ENCODE measurements at regions not wholly inside any gene's neighbourhood (a gene's known extent, or its start where the extent isn't known, plus 50 kb on each side); places are given as distances from the start of the nearest gene placed in this dataset.

DNA sequence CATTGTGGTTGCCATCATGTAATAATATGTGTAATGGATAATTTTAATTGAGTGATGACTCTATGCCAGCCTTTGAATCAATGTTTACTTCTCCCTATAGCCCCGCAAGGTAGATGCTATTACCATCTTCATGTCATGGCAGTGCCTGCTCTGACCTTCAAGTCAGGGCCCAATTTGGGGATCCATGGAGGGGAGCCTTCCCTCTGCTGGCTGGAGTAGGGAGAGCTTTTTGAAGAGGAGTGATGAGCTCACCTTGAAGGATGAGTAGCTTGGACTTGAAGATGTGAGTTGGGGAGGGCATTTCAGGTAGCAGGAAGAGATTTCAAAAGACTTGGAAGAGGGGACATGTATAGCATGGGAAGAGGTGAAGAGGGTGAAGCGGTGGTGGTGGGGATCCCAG lies 189.2 kb downstream of the FOXD2 start:
- no peak for DNase-seq (ENCODE audit: low read depth in 2 of 3, low spot score in 1 of 3)

DNA sequence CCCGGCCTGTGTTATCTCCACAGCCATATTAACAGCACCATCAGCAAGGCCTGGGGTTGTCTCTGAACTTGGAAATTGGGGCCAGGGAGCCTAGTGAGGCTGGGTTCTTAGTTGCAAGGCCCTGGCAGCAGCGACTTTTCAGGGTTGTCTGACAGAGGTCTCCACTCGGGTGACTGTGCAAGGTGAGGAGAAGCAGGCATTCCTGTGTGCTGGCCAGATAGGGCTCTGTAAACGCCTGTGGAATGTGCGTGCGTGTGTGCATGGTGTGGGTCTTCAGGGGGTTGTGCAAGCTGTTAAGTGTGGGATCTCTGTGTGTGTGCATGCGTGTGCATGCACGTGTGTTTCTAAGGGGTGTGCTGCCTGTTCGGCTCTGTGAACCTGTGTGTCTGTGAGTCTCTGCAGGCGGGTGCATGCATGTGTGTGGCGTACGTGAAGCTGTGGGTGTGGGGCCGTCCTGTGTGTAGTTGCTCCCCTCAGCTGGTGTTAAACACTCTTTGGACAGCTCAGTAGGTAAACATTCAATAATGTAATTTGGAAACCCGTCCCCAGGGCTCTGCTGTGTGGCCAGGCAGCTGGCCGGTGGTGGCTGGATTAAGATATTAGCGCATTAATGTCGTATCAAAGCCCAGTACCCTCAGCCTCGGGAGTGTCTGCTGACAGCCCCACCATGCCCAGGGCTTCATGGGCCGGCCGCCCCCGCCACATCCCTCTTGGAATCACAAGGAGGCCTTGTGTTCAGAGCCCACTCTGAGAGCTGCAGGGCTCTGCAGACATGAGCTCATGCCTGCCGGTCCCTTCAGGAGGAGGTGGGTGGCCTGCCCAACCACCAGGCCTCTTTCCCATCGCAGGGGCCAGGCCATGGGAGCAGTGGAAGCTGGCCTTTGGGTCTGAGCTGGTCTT lies 189.9 kb downstream of the FOXD2 start:
- DNase-seq (ENCODE audit: low read depth in 2 of 3, low spot score in 1 of 3): no peak

DNA sequence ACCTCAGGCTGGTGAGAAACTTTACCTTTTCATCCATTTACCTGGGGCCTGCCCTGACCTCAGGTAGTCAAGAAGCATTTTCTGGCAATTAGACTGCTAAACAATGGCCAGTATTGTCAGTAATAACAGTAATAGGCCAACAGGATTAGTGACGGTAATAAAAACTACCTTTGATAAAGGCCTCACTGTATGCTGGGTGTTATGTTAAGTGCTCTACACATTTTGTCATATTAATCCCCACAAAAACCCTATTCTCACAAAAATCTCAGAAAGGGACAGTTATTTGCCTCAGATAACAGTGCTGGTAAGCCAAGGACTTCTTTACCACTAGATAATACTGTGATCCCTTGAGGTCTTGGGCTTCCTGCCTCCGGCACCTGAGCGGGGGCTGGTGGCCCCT lies 191.4 kb downstream of the FOXD2 start:
- no peak for DNase-seq (ENCODE audit: low read depth in 2 of 3, low spot score in 1 of 3)

DNA sequence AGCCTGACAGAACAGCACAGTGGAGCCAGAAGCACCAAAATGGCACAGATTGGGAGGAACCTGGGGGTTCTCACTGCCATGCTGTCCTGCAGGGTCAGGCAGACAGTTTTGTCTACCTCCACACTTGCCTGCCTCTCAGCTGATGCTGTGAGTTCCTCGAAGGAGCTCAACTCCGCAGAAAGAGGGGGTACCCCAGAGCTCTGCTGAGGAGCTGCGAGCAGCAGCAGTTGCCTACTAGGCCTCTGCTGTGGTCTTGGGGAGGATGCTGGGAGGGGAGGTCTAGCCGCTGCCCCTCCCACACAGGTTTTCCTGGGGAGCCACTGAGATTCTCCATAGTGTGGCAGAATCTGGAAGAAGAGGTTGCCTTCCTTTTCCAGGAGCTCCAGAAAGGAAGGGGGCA lies 192.5 kb downstream of the FOXD2 start:
- no peak for DNase-seq (ENCODE audit: low read depth in 2 of 3, low spot score in 1 of 3)

DNA sequence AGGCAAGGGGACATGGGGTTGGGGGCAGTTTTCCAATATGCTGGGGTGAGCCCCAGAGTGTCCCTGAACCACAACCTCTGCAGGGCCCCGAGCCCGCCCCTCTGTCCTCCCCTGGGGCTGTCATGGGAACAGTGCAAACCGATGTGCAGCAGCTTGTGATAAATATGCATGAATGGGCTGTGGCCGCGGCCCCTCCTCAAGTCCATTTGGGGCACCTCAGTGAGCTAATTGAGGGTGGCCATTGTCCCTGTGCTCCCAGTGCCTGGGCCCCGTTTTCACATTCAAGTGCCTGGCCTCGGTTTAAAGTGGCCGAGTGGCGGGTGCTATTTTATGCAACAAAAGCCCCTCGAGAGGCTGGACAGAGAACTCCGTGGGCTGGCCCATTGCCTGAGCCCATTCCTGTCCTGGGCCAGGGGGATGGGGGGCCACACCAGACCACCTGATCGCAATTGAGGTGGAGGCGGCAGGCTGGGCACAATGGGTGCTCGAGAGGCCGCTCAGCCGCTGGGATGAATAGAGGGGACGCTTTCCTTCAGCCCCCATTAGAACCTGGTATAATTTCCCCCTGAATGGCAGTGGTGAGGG lies 193.7 kb downstream of the FOXD2 start:
- no peak for DNase-seq (ENCODE audit: low read depth in 2 of 3, low spot score in 1 of 3)

DNA sequence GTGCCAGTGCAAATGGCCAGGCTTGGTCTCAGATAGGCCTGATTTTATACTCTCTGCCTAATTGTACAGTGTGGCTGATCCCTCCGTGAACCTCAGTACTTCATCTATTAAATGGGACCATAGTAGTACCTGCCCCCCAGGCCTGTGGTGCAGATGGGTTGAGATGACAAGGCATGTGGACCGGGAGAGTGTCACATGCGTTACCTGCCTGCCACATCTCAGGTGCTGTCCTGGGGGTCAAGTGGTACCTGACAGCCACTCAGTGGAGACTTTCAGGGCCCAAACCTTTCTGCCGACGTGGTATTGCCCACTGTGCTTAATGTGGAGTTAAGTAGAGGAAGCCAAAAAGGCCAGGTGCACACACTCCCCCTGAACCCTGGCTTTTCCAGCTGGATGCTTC lies 197.3 kb downstream of the FOXD2 start:
- DNase-seq (ENCODE audit: low read depth in 2 of 3, low spot score in 1 of 3): no peak

DNA sequence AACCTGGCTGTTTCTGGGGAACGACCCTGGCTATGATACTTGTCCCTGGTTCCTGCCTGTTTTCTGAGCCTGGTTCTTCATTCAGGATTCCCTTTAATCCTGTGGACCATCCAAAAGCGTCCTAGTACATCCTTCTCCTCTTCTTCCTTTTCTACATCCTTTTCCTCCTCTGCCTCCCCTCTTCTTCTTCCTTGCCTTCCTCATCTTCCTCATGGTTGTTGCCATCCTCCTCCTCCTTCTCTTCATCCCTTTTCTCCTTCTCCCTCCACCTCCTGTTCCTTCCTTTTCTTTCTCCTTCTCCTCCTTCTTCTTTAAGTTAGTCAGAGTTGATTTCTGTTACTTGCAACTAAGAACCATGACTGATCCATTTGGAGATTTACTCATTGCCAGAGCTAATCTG lies 197.8 kb downstream of the FOXD2 start:
- DNase-seq (ENCODE audit: low read depth in 2 of 3, low spot score in 1 of 3): no peak

DNA sequence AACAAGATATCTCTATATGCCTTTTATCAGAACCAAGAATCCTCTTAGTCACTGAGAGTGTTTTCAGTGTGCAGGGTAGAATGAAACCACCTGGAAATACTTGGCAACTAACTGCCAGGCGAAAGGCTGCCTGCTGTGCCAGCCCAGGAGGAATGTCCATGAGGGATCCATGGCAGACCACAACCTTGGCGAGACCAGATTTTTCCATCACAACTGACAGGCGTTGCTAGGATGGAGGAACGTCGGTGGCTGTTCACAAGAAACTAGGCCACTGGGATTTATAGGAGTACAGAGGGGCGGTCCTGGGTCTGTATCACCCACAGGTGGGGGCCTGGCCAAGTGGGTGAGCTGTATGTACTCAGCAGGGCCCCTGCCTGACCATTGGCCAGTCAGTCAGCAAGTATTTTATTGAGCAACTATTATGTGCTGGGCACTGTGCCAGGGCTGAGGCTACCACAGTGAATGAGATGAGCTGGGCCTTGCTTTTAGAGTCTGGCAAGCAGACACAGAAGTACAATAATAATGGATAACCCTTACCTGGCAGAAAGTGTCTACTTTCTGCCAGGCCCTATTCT lies 199.4 kb downstream of the FOXD2 start:
- DNase-seq (ENCODE audit: low read depth in 2 of 3, low spot score in 1 of 3): no peak

DNA sequence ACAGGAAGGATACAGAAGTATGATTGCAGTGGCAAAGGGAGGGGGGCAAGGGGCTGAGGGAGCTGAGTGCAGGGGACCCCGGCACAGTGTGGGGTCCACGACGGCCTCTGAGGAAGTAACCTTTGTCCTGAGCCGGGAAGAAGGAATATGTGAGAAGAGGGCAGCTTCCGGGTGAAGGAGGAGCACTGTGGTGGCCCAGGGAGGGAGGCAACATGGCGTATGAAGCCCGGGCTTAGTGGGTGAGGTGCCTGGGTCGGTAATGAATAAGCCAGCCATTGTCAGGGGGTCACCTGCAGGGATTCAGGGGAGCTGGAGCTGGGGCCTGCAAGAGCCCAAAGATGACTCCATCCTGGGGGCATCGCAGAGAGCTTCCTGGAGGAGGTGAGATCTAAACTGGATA lies 200.4 kb downstream of the FOXD2 start:
- DNase-seq (ENCODE audit: low read depth in 2 of 3, low spot score in 1 of 3): no peak

DNA sequence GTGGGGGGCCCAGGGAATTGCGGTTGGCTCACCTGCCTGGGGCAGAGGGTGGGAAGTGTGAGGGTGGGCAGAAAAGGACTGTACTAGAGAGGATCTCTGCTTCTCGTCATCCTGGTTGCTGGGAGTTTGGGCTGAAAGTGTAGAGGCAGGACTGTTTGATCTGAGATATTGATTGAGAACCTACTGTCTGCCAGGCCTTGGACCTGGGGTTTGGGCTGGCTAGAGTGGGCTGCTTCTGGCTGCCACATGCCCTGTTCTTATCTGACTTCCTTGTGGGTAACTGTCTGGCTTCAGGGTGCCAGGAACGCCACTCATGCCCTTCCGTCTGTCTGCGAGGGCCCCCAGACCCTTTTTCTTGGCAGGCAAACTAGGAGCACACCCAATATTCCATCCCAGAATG lies 200.9 kb downstream of the FOXD2 start:
- DNase-seq (ENCODE audit: low read depth in 2 of 3, low spot score in 1 of 3): no peak

DNA sequence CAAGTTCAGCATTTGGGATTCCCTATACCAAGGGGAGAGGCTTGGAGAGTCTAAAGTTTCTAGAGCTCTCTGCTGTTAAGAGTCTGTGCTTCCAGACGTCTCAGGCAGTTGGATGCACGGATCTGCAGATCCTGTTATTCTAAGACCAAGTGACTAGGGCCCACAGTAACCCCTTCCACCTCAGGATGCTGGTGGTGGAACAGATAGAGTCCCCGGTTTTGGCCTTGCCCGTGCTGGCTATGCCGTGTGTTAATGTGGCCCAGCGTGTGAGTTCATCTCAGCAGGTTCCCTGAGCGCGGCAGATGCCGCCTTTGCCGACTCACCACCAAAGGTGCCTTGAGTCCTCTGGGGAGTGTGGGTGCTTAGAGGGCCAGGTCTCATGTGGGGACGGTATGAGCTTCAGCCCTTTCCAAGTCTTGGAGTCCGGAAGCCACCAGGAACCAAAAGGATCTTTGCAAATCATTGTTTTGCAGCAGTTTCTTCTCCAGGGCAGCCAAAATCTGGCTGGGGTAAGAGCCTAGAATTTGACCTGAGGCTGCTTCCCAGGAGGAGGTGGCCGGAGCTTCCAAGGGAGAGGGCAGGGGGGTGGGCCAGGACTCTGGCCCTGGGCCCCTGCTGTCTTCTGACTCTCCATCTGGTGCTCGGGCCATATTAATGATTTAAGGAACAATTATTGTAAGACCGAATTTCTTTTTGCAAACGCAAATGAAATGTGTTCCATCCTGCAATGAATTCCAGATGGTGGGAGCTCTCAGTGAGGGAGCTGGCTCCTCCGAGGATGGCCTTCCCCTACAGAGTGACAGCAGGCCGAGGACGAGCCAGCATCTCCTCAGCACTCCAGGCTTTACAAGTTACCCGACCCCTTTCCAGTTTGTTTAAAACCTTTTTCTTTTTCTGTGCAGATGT lies 205.7 kb downstream of the FOXD2 start:
- no peak for DNase-seq (ENCODE audit: low read depth in 2 of 3, low spot score in 1 of 3)

DNA sequence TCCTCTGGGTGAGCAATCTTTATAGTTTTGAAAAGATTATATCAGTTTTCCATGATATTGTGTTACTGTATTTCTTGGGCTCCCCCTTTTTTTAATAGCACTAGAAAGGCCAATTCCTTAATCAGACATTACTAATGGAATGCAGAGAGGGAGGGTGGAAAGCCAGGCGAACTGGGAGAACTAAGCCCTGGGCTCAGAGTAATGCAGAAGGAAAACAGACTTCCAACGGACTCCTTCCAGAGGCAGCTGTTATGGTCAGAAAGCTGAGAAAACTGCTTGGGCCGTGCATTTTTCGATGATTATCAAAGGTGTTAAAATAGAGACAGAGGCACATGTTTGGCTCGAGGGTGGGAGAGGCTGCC lies 206.3 kb downstream of the FOXD2 start:
- no peak for DNase-seq (ENCODE audit: low read depth in 2 of 3, low spot score in 1 of 3)

DNA sequence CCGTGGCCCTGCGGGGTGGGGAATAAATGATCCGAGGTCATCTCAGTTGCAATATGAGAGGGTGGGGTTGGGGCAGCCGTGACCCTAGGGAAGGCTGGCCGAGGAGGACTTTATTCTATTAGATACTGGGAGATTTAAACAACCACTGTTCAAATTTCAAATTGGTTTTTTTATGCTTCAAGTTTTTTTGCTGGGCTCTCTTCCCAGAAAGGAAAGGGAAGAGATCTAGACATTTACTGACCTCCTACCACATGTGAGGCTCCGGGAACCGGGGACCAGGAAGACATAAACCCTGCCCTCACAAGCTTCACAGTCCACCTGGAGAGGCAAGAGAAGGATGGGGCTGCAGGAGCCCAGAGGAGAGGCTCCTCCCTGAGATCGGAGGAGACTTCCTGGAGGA lies 207.3 kb downstream of the FOXD2 start:
- no peak for DNase-seq (ENCODE audit: low read depth in 2 of 3, low spot score in 1 of 3)

DNA sequence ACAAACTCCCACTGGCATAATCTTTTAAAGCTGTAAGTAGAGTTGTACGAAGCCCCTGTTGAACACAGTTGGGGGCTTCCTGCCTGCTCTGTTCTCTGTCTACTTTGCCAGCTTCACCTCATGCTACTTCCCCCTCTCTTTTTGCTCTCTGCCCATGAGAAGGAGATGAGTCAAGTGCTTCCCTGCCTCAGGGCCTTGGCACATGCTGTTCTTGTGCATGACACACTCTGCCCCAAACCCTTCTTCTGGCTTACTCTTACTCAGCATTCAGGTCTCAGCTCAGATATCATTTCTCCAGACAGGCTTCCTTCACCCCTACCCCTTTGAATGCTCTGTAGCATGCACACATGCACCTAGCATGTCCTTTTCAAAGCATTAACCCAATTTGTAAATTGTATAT lies 208.8 kb downstream of the FOXD2 start:
- no peak for DNase-seq (ENCODE audit: low read depth in 2 of 3, low spot score in 1 of 3)

DNA sequence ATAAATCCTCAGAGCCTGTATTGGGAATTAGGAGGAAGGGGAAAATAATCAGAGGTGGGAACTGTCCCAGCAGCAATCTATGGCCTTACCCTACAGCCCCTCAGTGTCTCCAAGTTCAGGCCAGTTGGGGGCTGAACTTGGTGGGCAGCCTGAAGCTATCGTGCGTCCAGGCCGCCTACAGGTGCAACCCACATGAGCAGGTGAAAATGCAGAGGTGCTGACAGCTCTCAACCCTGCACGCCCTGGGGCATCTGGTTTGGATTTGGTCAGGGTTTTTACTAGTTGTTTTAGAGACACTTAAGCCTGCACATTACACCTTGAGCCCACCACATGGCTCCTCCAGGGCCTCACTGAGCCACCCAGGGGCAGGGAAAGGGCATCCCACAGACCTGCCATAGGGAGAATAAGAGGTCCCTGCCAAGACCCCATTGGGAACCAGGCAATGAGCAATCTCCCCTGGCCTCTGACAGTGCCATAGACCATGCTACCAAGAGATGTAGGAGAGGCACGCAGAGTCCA lies 209.5 kb downstream of the FOXD2 start:
- DNase-seq (ENCODE audit: low read depth in 2 of 3, low spot score in 1 of 3): no peak

DNA sequence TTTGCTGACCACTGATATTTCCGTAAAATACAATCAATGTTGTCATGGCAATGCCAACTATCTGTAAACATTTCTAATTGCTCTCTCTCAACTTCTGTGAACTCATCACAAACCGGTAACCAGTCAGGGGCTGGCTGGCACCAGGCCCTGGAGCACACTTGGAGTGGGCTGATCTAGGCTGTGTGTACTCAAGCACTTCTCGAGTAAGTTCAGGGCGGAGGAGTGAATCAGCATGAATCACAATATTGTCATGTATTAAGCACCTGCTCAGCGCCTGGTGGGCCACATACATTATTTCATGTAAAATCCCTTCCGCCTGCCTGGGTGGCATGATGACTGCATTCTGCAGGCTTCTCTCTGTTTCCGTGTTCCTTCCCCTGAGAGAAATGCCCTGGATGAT lies 212.4 kb downstream of the FOXD2 start:
- no peak for DNase-seq (ENCODE audit: low read depth in 2 of 3, low spot score in 1 of 3)

DNA sequence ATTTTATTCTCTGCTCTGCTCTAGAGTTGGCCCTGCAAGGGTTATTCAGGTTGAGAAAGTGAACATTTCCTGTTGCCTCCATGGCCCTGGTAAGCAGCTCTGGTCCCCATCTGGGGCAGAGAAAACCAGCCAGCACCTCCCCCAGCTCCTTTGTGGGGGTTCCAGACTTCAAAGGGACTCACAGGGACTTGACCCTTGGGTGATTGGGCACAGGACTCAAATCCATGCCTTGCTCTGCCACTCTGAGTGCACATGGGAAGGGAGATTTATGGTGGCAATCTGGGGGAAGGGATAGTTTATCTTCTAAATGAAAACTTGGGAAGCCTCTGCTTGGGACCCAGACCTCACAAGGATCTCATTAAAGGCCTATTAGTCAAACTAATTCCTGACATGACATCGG lies 212.8 kb downstream of the FOXD2 start:
- no peak for DNase-seq (ENCODE audit: low read depth in 2 of 3, low spot score in 1 of 3)

DNA sequence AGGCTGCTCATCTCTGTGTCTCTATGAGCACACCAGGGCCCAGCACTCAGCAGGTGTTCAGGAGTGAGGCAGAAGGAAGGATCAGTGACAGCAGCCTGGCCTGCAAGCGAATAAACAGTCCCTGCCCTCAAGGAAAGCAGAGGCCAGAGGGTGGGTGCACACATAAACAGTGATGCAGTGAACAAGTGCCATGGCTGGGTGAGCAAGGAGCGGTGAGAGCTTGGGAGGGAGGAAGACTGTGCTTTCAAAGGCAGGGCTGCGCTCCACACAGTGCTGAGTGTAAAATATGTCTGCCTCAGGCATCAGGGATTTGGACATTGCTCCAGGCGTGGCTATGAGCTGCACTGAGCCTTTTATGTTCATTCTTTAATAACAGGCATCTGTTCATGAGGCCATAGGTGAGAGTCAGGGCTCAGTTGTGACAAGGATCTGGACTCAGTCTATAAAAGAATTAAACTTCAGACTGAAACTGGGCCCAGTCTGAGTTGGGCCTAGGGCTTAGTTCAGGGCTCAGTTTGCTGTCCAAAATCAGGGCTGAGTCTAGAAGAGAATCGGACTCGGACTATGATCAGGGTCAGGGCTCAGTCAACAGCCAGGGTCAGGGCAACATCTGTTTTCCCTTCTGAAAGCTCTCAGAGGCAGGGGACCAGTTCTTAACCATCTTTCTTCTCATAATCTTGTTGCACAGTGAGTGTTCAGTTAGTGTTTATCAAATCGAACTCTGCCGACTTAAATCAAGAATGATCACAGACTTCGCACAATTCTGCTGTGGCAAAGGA lies 213.7 kb downstream of the FOXD2 start:
- DNase-seq (ENCODE audit: low read depth in 2 of 3, low spot score in 1 of 3): no peak

DNA sequence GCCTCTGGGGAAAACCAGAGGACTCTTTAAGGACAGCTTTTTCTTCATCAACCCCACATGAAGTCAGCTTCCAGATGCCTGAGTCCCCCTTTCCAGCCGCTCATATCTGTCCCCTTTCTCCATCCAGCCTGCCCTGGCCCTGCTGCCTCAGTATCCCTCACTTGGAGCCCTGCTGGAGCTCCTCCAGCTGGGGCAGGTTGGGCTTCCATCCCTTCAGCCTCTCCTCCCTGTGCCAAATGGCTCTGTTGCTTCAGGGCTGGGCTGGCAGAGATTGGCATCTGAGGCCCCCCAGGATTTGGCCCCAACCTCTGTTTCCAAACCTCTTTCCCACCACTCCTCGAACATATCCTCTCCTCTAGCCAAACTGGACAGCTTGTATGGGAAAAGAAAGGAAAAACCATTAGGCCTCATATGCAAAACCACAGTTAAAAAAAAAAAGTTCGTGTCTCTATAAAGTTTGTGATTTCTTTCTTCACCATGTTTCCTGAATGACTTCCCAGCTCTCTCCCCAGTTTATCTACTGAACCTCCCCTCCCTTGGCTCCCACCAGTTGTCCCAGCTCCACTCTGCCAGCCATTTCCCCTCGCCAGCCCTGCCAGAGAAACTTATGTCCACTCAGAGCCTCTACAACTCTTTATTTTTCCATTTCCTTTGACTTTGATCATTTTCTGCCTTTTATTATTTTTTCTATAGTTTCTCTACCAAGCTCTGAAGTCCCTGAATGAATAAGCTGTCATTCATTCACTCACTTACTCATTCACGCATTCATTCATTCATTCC lies 217.9 kb downstream of the FOXD2 start:
- DNase-seq (ENCODE audit: low read depth in 2 of 3, low spot score in 1 of 3): no peak

All from stimulated activated CD4-positive, alpha-beta T cell treated with anti-CD3 and anti-CD28 coated beads, Interleukin-12 subunit alpha, Interleukin-12 subunit beta, amount 100 ng/mL, for 48 hours (primary cell).